DND-41 (cell line): ENCODE measurements at regions not wholly inside any gene's neighbourhood (a gene's known extent, or its start where the extent isn't known, plus 50 kb on each side); places are given as distances from the start of the nearest gene placed in this dataset.
A peak's percentile ranks its signal among the peaks of the same experiment; 100 is the strongest.

ENCODE experiments used
- ATAC-seq: fragments of 200-7000 bp; cut with Tn5 transposase; 3 replicates; pipeline ENCODE4 v1.9.1; 2021; ENCODE audit warnings: low read depth; ENCODE audit not compliant: insufficient read depth
- DNase-seq: peaks from one replicate; pipeline ENCODE4 v3.0.0-alpha.2; 2020
- H2AFZ ChIP-seq: 2 replicates; pipeline ENCODE4 v1.6.0; 2012; ENCODE audit warnings: low read depth, low read length
- H3K27ac ChIP-seq: 2 replicates; pipeline ENCODE4 v1.5.1; 2012; ENCODE audit warnings: low read length, inconsistent platforms
- H3K27me3 ChIP-seq: fragments of 200-600 bp; sonication (generic); 2 replicates; pipeline ENCODE4 v1.6.0; 2012; ENCODE audit warnings: low read length, mild to moderate bottlenecking, inconsistent platforms; ENCODE audit not compliant: insufficient read depth, poor library complexity
- H3K36me3 ChIP-seq: 2 replicates; pipeline ENCODE4 v1.5.1; 2012; ENCODE audit warnings: low read length, inconsistent platforms; ENCODE audit not compliant: insufficient read depth
- H3K4me1 ChIP-seq: 2 replicates; pipeline ENCODE4 v1.5.1; 2012; ENCODE audit warnings: mild to moderate bottlenecking, low read length; ENCODE audit not compliant: insufficient read depth
- H3K4me2 ChIP-seq: 2 replicates; pipeline ENCODE4 v1.6.0; 2012; ENCODE audit warnings: mild to moderate bottlenecking, moderate library complexity, low read length, inconsistent platforms; ENCODE audit not compliant: insufficient read depth
- H3K4me3 ChIP-seq, 2 experiments: fragments of 200-600 bp in 1 of 2; shearing (Covaris generic) in 1 of 2; 2 replicates each; pipeline ENCODE4 v1.5.1; 2012 to 2016; ENCODE audit warnings: inconsistent platforms in 2 of 2, low read length in 2 of 2, mild to moderate bottlenecking in 2 of 2, low read depth in 1 of 2, moderate library complexity in 1 of 2
- H3K79me2 ChIP-seq: 2 replicates; pipeline ENCODE4 v1.6.0; 2012; ENCODE audit warnings: low read length, inconsistent platforms; ENCODE audit not compliant: insufficient read depth
- H3K9ac ChIP-seq: 2 replicates; pipeline ENCODE4 v1.6.0; 2012; ENCODE audit warnings: low read depth, mild to moderate bottlenecking, inconsistent platforms, low read length, moderate library complexity
- H3K9me3 ChIP-seq: 2 replicates; pipeline ENCODE4 v1.5.1; 2012; ENCODE audit warnings: low read length, moderate library complexity, mild to moderate bottlenecking, inconsistent platforms; ENCODE audit not compliant: insufficient read depth, severe bottlenecking
- H4K20me1 ChIP-seq: 2 replicates; pipeline ENCODE4 v1.6.0; 2012; ENCODE audit warnings: low read length; ENCODE audit not compliant: insufficient read depth
- EZH2 ChIP-seq: IDR thresholded peaks from 3 replicates; pipeline ENCODE4 v1.6.1; 2012; ENCODE audit warnings: borderline replicate concordance, low read depth, mild to moderate bottlenecking, moderate library complexity, low read length, inconsistent platforms; ENCODE audit not compliant: severe bottlenecking
- TF ChIP-seq, protein P1 (sequence below): IDR thresholded peaks from 2 replicates; pipeline ENCODE4 v1.5.1; 2012; ENCODE audit warnings: borderline replicate concordance, low read length, moderate library complexity, mild to moderate bottlenecking; ENCODE audit not compliant: poor library complexity, severe bottlenecking; ENCODE audit errors: extremely low read depth

DNA sequence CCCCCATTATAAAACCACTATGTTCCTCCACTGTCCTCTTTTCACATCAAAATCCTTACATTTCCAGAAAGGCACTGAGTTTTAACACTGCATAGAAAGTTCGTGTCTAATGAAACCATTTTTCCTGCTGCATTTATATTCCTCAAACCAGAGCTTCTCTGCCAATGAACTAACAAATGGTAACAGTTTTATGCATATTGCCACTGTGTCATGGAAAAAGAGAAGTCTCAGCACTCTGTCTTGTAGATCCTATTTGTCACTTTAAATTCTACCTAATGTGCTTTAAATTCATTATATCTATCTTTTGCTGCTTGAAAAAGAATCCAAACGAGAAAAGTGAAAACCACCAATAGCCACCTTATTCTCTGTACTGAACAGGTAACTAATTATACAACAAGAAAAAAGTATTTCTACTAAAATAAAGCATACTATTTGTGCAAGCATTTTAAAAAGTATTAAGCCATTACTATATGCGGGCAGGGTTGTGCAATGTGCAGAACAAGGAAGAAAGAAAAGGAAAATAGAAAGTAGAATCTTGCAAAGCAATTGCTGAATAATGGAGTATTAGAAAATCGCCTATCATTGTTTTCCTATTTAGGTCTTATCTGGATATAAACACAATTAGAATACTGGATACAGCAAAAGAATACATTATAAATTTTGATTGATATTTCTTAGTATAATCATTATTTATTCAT is 328.9 kb downstream of the ZEB2 start:
- Histone ChIP-seq H3K36me3 (no peaks in the 10 kb centered on the region), H3K79me2 (no peaks in the 10 kb centered on the region), H3K9me3 (no peaks in the 10 kb centered on the region), H3K9ac (no peak overlapping the region), H3K4me1 (no peaks in the 10 kb centered on the region), H4K20me1 (no peaks in the 10 kb centered on the region), H2AFZ (no peak overlapping the region), H3K4me3 (no peak overlapping the region), H3K4me2 (no peak overlapping the region), H3K27me3 (no peaks in the 10 kb centered on the region), H3K27ac (no peak overlapping the region)
- no peak for ATAC-seq
- TF ChIP-seq, protein P1, sequence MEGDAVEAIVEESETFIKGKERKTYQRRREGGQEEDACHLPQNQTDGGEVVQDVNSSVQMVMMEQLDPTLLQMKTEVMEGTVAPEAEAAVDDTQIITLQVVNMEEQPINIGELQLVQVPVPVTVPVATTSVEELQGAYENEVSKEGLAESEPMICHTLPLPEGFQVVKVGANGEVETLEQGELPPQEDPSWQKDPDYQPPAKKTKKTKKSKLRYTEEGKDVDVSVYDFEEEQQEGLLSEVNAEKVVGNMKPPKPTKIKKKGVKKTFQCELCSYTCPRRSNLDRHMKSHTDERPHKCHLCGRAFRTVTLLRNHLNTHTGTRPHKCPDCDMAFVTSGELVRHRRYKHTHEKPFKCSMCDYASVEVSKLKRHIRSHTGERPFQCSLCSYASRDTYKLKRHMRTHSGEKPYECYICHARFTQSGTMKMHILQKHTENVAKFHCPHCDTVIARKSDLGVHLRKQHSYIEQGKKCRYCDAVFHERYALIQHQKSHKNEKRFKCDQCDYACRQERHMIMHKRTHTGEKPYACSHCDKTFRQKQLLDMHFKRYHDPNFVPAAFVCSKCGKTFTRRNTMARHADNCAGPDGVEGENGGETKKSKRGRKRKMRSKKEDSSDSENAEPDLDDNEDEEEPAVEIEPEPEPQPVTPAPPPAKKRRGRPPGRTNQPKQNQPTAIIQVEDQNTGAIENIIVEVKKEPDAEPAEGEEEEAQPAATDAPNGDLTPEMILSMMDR: no peak
- no peak for TF ChIP-seq EZH2
- no peak for DNase-seq

DNA sequence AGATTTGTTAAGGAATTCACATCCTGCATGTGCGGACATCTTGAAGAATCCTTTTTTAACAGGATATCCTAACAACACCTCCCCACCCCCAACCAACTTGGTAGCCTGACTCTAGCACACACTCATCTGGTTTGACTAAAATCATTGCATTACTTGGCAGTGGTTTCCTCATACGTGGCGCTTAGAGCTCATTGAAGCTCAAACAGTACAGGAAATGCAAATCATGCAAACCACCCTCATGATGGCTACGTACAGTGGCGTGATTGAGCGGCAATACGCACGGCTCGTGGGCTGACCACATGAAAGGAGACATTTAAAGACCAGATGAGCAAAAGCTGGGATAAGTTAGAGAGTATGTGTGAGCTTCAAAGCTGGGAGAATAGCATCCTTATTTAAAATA is 336.2 kb downstream of the ZEB2 start:
- Histone ChIP-seq H3K4me2 (peak overlapping the region; percentile 49; the same call in 1 of the 2 replicates), H3K9me3 (no peaks in the 10 kb centered on the region), H4K20me1 (no peaks in the 10 kb centered on the region), H3K9ac (no peak overlapping the region), H3K36me3 (no peaks in the 10 kb centered on the region), H3K27me3 (no peaks in the 10 kb centered on the region), H3K4me1 (peaks cover 16% of the 10 kb centered on the region), H3K4me3 (no peak overlapping the region), H3K27ac (no peak overlapping the region), H3K79me2 (no peaks in the 10 kb centered on the region), H2AFZ (no peak overlapping the region)
- TF ChIP-seq, protein P1: peak; percentile 26
- TF ChIP-seq EZH2: no peak
- DNase-seq (peak; percentile 85), ATAC-seq (peak; percentile 99)

DNA sequence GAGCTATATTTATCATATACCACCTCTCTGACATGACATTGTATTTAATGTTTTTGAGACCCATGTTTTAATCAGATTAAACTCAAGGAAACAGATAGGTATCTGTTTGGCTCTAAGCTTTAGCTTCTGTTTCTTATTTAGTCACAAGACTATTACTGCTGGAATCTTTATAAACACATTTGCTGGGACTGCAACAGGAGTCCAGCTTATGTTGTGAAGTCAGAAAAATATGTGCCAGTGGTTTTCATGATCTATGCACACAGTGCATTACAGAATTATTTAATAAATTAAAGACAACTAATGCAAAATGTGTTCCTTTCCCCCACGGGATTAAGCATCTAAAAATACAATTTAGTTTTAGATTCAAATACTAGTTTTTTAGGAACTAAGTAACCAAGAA is 338.9 kb downstream of the ZEB2 start:
- Histone ChIP-seq H3K4me3 (no peak overlapping the region), H4K20me1 (no peaks in the 10 kb centered on the region), H3K36me3 (no peaks in the 10 kb centered on the region), H3K27me3 (no peaks in the 10 kb centered on the region), H3K27ac (no peak overlapping the region), H3K4me2 (no peak overlapping the region), H2AFZ (no peak overlapping the region), H3K4me1 (peaks cover 16% of the 10 kb centered on the region), H3K9me3 (no peaks in the 10 kb centered on the region), H3K9ac (no peak overlapping the region), H3K79me2 (no peaks in the 10 kb centered on the region)
- ATAC-seq (no peak), DNase-seq (no peak)
- no peak for TF ChIP-seq EZH2
- TF ChIP-seq, protein P1: no peak
